HG02588 (cell line): ENCODE measurements at regions not wholly inside any gene's neighbourhood (a gene's known extent, or its start where the extent isn't known, plus 50 kb on each side); places are given as distances from the start of the nearest gene placed in this dataset.
"Not testable (repeated sequence)": the region's sequence is repeated elsewhere in the genome, so short reads cannot be mapped to it uniquely, and the experiment has no call there.

Source experiments
- ATAC-seq: cut with Tn5 transposase; IDR thresholded peaks from one replicate; pipeline ENCODE4 v1.9.1; 2021; ENCODE audit warnings: mild to moderate bottlenecking, moderate library complexity; ENCODE audit not compliant: unreplicated experiment

DNA sequence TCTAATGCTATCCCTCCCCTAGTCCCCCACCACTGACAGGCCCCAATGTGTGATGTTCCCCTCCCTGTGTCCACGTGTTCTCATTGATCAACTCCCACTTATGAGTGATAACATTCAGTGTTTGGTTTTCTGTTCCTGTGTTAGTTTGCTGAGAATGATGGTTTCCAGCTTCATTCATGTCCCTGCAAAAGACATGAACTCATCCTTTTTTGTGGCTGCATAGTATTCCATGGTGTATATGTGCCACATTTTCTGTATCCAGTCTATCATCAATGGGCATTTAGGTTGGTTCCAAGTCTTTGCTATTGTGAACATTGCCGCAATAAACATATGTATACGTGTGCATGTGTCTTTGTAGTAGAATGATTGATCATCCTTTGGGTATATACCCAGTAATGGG is 153.1 kb downstream of the OR13H1 start:
- not testable (repeated sequence) for ATAC-seq

DNA sequence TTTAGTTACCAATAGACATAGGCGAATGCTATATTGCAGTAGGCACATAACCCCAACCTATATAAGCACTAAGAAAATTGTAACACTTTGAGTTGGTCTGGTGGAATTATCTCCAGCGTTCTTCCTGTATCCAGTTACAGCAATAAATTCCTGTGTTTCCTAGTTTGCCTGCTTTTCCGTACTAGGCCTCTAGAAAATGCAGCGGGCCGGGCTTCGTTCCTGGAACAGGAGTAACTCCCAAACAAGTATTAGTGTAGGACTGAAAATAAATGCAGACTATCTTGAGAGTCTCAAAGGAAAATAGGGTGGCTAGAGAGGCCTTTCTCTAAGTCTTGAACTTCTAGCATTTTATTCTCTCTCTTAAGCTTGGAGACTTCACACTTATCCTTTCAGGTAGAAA is 159.8 kb downstream of the OR13H1 start:
- ATAC-seq, result no peak

DNA sequence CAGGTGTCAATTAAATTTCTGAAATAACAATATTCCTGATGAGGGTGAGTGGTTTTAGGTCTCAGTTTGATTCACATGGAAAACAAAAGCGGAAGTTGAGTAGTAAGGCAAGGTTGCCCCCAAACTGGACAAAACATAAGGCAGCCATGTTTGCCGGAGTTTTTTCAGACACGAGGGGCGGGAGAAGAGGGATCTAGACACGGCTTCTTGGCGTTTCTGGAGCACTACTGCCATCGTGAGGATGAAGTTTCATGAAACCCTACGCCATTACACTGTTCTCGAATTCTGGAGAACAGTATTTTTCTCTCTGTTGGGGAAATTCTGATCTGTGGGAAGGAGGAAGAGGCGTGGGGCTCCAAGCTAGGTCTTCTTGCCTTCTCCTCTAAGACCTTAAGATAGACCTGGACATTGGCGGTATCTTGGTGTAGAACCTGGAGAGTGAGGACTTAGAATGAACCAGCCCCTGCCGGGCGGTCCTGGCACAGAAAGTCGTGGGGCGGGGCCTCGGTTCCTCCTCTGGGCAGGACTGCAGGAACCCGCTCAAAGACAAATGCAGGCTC is 160.3 kb downstream of the OR13H1 start:
- no peak for ATAC-seq

DNA sequence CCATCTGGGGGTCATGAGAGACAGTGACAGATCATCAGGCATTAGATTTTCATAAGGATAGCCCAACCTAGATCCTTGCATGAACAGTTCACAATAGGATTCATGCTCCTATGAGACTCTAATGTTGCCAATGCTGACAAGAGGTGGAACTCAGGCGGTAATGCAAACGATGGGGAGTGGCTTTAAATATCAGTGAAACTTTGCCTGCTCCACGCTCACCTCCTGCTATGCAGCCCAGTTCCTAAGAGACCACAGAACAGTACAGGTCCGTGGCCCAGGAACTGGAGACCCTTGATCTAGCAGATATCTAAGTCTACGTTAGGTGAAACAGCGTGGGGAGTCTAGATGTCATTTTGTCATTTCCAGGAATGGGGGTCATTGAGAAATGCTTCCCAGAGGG is 165.7 kb downstream of the OR13H1 start:
- no peak for ATAC-seq

DNA sequence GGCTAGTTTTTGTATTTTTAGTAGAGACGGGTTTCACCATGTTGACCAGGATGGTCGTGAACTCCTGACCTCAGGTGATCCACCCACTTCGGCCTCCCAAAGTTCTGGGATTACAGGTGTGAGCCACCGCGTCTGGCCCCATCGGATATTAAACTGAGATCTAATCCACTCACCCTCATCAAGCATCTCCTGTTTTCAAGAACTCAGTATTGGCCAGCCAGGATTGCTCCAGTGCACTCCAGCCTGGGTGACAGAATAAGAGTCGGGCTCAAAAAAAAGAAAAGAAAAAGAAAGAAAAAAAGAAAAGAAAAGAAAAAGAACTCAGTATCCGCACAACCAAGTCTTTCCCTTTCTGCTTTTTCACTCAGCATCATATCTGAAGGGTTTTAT is 167.6 kb downstream of the OR13H1 start:
- ATAC-seq, result no peak

DNA sequence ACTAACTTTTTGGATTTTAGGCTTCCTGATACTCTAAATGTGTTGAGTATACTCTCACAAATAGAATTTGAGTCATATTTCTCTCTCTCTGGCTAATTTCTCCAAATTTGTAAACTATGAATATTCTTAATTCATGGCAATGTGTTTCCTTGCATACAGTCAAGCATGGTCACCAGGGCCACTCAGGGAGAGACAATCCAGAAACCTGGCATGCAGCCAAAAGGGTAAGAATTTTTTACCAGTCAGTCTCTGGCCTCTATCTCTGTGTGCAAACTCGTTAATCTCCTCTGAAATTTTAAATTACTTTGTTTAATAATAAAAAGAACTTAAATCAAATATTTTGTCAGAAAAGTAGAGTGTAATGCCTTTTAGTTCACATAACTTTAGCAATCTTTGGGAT is 179.8 kb downstream of the OR13H1 start:
- no peak for ATAC-seq

DNA sequence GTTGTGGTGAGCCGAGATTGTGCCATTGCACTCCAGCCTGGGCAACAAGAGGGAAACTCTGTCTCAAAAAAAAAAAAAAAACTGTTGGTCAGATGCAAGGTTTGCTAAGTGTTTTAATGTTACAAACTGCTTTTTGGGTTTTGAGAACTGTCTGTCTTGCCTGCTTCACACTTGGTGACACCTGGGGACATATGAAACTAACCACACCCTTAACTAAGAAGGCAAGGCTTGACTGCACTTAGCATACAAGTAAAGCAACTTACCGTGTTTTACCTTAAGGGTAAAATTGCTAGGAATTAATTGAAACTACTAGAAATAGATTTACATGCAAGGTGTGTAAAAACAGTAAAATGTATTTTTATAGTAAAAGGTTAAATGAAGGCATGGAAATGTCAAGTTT is 180.4 kb downstream of the OR13H1 start:
- no peak for ATAC-seq

DNA sequence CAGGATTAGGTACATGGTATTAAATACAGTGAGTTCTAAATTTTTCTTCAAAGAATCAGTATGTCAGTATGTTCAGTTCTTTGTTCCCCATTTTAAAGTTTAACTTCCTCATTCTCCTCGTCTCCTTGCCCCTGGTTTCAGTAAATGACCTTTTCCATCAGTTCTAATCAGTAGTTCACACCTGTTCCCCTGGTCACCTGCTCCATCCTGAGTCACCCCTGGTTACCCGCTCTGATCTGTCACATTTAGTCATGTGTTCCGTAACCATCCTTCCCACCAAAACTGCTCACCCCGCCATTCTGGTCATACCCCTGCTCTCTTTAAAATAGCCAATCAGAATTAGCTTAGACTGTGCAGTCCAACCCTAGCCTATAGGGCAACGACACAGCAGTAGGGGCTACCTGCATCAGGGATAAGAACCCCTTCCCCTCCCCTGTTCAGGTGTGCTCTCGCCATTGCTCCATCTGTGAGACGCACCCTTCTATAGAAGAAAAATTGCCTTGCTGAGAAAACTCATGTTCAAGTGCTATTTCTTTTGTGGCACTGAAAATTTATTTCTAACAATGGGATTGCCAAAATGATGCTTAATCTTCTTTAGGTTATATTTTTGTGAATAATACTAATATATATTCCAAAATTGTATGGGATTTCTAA is 181.3 kb downstream of the OR13H1 start:
- no peak for ATAC-seq

DNA sequence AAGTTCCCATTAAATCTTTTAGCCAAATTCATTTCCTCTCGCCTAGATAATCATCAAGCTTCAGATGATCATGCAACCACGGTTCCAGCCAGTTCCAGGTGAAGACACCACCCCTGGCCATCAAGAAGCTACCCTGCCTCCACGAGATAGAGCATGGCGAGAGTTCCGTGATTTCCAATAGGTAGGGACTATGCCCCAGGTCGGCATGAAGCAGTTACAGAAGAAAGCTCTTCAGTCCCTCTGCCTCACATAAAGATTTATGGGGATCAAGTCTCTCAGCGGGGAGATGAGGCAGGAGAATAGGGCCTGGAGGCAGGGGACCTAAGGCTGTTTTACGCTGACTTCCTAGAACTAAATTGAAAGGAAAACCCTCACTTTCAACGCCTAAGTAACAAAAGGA is 183.9 kb downstream of the OR13H1 start:
- ATAC-seq, result no peak

DNA sequence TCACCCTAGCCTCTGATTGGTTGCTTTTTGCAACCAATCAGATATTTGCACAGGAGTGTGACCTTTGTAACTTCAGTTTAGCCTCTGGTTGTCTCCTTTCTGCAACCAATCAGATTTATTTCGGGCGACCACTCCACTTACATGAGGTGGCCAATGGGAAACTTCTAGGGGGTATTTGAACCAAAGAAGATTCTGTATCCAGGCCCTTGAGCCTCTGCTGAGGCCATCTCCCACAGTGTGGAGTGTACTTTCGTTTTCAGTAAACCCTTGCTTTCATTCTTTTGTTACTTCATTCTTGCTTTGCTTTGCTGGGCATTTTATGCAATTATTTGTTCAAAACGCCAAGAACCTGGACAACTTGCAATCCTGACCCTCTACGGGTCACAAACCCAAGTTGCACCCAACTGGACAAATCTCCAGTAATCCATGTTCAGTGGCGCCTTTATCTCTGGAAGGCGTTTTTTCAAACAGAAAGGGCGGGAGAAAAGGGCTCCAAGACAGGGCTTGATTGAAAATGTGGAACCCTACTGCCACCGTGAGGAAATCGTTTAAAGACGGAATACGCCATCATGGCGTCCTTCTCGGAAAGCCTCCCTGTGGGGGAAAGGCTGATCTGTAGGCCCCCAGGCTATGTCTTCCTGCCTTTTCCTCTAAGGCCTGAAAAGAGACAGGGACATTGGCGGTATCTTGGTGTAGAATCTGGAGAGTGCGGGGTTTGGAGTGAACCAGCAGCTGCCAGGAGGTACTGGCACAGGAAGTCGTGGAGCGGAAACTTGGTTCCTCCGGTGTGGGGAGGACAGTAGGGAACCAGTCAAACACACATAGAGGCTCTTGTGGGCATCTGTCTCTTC is 184.6 kb downstream of the OR13H1 start:
- ATAC-seq, result no peak

DNA sequence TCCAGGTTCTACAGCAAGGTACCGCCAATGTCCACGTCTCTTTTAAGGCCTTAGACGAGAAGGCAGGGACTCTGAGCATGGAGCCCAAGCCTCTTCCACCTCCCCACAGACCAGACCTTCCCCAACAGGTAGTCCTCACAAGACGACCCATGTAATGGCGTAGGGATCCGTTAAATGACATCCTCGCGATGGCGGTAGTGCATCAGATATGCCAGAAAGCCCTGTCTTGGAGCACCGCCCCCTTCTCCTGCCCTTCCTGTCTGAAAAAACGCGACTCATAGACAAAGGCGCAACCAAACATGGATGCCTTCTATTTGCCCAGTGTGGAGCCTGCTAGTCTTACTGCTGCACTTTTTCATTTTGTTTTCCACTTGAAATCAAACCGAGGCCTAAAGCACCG is 185.4 kb downstream of the OR13H1 start:
- ATAC-seq, result no peak

DNA sequence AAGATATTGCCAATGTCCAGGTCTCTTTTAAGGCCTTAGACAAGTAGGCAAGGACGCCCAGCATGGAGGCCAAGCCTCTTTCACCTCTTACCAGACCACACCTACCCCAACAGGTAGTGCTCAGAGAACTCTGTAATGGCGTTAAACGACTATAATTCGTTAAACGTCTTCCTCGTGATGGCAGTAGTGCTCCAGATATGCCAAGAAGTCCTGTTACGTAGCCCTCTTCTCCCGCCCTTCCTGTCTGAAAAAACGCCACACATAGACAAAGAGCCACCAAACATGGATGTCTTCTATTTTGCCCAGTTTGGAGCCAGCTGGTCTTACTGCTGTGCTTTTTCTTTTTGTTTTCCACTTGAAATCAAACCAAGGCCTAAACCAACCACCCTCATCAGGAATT is 190.7 kb downstream of the OR13H1 start:
- no peak for ATAC-seq

DNA sequence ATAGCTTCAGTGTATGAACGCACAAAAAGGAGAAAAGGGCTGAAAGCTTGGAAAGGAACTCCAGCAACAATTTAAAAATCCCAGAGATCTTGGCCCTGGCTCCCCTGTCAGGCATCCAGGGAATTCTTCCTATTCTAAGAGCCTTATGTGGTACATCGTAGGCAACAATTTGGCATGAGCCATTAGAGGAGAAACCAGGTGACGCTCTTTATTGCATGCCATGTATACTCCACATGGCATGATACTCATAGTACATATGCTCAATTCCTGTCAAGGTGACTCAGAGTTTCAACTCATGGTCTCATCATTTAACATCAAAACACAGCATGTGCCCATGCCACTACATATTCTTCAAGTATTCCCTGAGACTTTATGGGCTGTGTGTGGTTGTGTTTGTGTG is 191.3 kb downstream of the OR13H1 start:
- ATAC-seq, result no peak

DNA sequence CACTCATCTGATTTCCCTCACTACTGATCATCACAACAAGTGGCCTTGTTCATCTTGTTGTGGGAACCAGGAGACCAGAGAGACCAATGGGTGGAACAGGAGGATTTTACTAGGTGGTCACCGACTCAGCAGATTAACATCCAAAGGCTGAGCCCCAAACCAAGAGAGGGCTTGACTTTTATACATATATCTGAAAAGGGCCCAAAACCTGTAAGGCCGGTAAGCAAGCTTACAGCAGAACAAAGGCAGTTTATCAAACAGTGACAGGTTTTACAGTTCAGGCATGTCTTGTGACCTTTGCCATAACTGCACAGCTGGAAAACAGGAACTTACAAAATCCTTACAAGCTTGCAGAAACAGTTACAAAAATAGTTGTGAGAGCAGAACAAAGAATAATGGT is 195.9 kb downstream of the OR13H1 start:
- ATAC-seq, result no peak

DNA sequence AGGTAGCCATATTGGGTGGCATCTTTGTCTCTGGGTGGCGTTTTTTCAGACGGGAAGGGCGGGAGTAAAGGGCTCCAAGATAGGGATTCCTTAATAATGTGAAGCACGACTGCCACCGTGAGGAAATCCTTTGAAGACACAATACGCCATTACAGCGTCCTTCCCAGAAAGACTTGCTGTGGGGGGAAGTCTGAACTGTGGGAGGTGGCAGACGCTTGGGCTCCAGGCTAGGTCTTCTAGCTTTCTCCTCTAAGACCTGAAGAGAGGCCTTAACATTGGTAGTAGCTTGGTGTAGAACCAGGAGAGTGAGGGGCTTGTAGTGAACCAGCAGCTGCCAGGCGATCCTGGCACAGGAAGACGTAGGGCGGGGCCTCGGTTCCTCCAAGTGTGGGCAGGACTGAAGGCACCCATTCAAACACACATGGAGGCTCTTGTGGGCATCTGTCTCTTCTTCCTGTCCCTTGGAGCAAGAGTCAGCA is 197.3 kb downstream of the OR13H1 start:
- ATAC-seq, result no peak

DNA sequence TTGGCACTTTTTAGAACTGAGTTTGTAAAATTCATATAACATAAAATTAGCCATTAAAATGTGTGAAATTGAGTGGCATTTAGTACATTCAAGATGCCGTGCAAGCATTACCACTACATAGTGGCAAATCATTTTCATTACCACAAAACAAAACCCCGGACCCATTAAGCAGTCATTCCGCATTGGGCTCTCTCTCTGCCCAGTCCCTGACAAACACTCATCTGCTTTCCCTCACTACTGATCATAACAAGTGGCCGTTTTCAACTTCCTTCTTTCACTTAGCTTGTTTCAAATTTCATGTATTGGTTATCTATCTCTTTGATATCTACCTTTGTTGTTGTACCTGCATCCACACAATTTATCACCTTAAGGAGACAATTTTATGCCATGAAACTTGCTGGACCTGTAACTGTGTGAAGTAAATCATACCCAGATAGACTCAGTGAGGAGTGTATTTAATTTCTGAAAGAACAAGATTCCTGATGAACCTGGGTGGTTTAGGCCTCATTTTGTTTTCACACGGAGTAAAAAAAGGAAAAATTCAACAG is 202.1 kb downstream of the OR13H1 start:
- no peak for ATAC-seq

DNA sequence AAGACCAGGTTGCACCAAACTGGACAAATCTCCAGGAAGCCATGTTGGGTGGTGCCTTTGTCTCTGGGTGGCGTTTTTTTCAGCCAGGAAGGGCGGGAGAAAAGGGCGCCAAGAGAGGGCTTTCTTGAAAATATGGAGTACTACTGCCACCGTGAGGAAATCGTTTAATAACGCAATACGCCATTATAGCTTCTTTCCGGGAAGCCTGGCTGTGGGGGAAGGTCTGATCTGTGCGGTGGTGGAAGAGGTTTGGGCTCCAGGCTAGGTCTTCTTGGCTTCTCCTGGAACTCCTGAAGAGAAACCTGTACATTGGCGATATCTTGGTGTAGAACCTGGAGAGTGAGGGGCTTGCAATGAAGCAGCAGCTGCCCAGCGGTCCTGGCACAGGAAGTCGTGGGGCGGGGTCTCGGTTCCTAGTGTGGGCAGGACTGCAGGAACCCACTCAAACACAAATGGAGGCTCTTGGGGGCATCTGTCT is 202.7 kb downstream of the OR13H1 start:
- ATAC-seq, result no peak

DNA sequence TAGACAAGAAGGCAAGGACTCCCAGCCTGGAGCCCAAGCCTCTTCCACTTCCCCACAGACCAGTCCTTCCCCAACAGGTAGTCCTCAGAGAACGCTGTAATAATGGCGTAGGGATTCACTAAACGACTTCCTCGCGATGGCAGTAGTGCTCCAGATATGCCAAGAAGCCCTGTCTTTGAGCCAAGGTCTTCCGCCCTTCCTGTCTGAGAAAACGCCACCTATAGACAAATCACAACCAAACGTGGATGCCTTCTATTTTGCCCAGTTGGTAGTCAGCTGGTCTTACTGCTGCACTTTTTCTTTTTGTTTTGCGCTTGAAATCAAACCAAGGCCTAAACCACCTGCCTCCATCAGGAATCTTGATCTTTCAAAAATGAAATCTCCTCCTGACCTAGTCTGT is 203.3 kb downstream of the OR13H1 start:
- no peak for ATAC-seq

DNA sequence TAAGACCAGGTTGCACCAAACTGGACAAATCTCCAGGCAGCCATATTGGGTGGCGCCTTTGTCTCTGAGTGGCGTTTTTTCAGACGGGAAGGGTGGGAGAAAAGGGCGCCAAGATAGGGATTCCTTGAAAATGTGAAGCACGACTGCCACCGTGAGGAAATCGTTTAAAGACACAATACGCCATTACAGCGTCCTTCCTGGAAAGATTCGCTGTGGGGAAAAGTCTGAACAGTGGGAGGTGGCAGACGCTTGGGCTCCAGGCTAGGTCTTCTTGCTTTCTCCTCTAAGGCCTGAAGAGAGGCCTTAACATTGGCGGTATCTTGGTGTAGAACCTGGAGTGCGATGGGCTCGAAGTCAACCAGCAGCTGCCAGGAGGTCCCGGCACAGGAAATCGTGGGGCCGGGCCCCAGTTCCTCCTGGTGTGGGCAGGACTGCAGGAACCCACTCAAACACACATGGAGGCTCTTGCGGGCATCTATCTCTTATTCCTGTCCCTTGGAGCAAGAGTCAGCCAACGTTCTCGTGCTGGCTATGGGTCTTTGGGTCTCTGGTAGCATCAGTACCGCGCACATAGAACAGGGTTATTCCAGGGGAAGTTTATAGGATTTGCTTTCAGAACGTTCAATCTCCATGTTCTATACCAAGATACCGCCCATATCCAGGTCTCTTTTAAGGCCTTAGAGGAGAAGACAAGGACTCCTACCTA is 208.8 kb downstream of the OR13H1 start:
- ATAC-seq, result no peak

DNA sequence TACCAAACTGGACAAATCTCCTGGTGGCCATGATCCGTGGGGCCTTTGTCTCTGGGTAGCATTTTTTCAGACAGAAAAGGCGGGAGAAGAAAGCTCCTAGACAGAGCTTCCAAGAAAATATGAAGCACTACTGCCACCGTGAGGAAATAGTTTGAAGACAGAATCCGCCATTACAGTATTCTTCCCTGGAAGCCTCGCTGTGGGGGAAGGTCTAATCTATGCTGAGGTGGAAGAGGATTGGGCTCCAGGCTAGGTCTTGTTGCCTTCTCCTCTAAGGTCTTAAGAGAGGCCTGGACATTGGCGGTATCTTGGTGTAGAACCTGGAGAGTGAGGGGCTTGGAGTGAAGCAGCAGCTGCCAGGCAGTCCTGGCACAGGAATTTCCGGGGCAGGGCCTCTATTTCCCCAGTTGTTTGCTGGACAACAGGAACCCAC is 218.9 kb downstream of the OR13H1 start:
- ATAC-seq, result no peak

DNA sequence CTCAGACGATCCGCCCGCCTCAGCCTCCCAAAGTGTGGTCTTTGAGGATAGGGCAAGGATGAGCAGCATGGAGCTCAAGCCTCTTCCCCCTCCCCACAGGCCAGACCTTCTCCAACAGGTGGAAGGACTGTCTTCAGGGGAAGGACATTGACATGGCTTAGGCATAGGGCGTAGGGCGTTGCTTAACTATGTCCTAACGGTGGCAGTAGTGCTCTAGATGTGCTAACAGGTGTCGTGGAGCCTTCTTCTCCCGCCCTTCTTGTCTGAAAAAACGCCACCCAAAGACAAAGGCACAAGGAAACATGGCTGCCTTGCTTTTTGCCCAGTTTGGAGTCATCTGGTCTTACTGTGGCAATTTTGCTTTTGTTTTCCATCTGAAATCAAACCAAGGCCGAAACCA is 219.8 kb downstream of the OR13H1 start:
- no peak for ATAC-seq
